ENCODE measurements at regions not wholly inside any gene's neighbourhood (a gene's known extent, or its start where the extent isn't known, plus 50 kb on each side); places are given as distances from the start of the nearest gene placed in this dataset.

- H3K27ac ChIP-seq = peak overlapping the region in 14 of 21 experiments; percentile 4 to 67 (median 44)
- H3K4me3 ChIP-seq = no peak overlapping the region
Observed at GRCh38 chr14:98949051-98949450, 322.9 kb downstream of the BCL11B start.

DNA sequence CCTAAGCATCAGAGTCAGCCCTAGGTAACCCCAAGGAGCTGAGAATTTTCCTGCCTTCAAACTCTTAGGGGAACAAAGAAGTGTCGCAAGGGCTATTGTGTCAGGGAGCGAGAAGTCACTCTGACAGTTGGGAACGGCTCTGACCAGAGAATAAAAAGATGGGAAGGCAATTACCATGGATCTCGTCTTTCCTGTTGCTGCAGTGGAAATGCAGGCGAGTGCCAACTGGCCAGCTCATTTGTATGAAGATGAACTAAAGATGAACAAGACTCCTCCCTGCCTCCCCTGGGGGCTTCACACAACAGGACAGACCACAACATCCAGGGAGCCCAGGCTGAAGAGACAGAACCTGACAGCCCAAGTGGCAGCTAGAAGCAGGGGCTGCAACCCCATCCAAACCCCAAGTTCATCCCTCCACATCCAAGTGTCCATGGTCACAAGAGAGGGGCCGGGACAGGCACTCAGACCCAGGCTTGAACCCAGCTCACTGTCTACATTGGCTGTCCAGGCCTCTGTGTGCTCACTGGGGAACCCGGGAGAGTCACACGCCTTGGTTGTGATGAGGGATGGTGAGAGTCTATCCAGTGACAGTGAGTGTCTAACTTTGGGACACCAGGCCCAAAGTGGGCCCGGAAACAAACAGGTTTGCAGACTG, 322.4 kb downstream of the BCL11B start:
- Histone ChIP-seq H3K4me3 (no peak overlapping the region), H3K27ac (peak overlapping the region in 18 of 21 experiments; percentile 1 to 67 (median 40))

DNA sequence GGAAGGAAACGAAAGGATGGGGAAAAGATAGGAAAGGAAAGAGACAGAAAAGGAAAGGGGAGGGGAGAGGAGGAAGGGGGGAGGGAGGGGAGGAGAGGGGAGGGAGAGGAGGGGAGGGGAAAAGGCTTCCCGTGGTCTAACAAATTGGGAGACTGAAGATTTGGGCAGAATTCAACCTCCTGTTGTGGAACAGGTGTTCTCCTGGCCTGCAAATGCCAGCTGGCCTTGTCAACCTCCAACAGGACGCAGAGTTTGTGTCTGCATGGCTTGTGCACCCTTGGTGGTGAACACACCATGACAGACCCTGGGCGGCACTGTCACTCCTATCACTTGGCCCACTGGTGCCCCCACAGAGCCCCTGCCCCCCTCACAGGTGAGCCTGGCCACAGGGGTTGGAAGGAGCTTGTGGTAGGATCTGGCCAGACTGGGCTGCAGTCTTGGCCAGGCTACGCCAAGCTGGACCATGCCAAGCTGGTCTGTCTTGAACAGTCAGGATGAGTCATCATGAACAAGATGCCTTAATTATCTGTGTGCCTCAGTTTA, 321.6 kb downstream of the BCL11B start:
- peak overlapping the region in 4 of 21 experiments; percentile 7 to 65 (median 46) for H3K27ac ChIP-seq
- no peak overlapping the region for H3K4me3 ChIP-seq

DNA sequence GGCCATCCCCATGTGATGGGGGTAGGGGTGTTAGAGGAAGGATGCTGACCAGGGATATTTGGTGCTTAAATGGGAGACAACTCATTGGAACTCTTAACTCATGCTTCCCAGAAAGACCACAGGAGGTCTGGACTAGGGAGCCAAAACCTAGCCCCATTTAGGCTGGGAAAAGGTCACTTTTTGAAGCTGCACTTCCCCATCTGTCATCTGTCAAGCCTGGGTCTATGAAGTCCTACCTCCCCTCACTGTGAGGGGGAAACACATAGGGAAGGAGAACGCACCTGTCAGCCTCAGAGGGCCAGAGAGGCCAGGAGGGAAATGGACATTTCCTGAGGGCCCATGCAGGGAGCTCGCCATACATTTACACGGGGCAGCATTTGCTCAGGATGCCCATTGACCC, 321.0 kb downstream of the BCL11B start:
- no peak overlapping the region for H3K27ac ChIP-seq
- H3K4me3 ChIP-seq = no peak overlapping the region

- H3K27ac ChIP-seq = no peak overlapping the region
- H3K4me3 ChIP-seq = no peak overlapping the region
Observed at GRCh38 chr14:98951521-98952152, 320.4 kb downstream of the BCL11B start.

GRCh38 chr14:98952593-98953350, 319.2 kb downstream of the BCL11B start:
- peak overlapping the region in 13 of 21 experiments; percentile 19 to 77 (median 54) for H3K27ac ChIP-seq
- H3K4me3 ChIP-seq = no peak overlapping the region

- Histone ChIP-seq H3K27ac (peak overlapping the region in 18 of 21 experiments; percentile 22 to 77 (median 56)), H3K4me3 (no peak overlapping the region)
Observed at GRCh38 chr14:98953551-98954348, 318.2 kb downstream of the BCL11B start.

DNA sequence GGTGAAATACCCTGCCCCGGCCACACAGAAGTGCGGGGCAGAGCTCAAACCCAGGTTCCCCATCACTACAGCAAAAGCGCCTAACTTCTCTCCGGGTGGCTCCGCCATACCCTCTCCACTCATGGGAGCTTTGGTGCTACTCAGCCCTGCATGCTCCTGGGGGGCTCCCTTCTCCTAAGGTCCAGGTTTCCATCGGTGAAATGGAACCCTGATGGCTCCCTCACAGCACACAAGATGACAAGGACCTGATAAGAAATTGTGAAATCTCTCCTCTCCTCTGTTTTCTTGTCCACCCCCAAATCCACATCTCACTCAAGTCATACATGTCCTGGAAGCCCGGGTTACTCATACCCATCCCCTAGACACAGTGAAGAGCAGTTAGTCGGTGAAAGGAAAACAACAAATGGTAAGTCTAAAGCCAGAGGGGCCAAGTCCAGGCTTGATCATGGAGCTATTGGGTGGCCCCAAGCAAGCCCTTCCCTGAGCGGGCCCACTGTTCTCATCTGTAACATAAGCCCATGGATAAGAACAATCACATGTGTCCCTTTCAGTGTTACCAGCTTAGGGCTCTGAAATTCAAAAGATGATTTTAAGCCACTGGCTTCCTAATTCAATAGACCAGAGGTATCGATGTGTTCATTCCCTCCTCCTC, 317.5 kb downstream of the BCL11B start:
- H3K4me3 ChIP-seq = no peak overlapping the region
- H3K27ac ChIP-seq = peak overlapping the region in 11 of 21 experiments; percentile 2 to 77 (median 54)

- Histone ChIP-seq H3K4me3 (no peak overlapping the region), H3K27ac (peak overlapping the region in 1 of 21 experiments; percentile 86)
Observed at GRCh38 chr14:98955036-98955740, 316.8 kb downstream of the BCL11B start.

DNA sequence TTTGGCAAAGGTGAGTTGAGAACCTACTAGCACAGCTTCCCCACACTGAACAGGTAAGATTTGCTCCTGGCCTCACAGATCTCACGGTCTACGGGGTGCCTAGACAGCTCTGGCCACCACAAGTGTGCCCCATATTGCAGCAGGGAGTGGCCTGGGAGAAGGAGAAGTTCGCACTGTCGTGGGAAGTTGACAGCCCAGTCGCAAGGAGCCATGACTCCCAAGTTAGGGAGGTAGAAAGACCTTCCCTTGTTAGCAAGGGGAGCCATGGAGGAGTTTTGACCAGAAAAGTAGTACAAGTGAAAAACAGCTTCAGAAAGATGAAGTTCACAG, 316.3 kb downstream of the BCL11B start:
- Histone ChIP-seq H3K4me3 (no peak overlapping the region), H3K27ac (peak overlapping the region in 3 of 21 experiments; percentile 29 to 86 (median 69))

GRCh38 chr14:98956181-98956580, 315.8 kb downstream of the BCL11B start:
- no peak overlapping the region for H3K4me3 ChIP-seq
- H3K27ac ChIP-seq = peak overlapping the region in 7 of 21 experiments; percentile 10 to 86 (median 60)

DNA sequence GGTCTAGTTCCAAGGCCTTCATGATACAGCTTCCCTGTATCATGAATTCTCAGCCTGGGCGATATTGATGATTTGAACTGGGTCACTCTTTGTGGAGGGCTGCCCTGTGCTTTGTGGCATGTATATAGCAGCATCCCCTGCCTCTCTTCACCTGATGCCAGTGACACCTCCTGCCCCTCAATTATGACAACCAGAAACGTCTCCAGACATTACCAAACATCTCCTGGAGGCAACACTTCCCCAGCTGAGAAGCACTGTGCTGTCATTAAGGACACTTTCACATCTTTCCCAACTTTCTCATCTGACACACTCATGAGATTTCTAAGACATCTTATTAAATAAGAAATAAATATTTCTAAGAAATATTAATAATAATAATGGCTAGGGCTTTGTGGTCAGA, 315.3 kb downstream of the BCL11B start:
- Histone ChIP-seq H3K27ac (peak overlapping the region in 10 of 21 experiments; percentile 10 to 86 (median 60)), H3K4me3 (no peak overlapping the region)

DNA sequence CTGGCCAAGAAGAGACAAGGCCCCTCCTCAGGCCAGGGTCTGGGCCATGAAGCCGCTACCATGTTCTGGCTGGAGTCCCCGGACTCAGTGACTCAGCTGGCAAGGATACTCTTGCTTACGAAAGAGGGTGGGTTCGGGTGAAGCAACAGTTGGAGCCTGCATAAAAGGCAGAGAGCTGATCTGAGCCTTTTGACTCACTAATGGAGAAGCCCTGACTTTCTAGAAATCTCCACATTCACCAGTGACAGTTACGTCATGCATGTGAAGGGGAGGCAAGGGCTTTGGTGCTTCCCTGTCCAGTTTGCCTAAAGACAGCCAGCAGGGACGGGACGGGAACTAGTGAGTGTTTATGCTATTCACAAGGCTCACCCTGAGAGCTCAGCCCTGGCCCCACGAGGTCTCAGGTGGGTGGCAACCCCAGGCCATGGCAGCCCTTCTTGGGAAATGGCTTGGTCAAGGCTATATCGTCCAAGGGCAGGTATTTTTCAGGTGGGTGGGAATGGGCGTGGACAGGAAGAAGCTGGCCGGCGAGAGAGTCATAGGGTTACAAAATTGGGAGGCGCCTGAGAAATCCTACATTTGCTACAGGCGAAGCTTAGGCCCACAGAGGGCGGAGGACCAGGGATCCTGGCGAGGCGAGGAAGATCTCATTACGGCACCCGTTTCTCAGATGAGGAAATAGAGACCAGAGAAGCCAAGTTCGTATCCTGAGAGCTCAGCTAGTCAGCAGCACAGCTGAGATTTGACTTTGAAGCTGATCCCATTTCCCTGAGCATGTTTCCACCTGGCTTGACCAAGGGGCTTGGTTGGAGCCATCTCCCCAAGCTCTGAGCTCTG, 314.6 kb downstream of the BCL11B start:
- Histone ChIP-seq H3K27ac (peak overlapping the region in 16 of 21 experiments; percentile 34 to 86 (median 60)), H3K4me3 (no peak overlapping the region)

GRCh38 chr14:98958048-98958631, 313.9 kb downstream of the BCL11B start:
- peak overlapping the region in 15 of 21 experiments; percentile 39 to 86 (median 61) for H3K27ac ChIP-seq
- no peak overlapping the region for H3K4me3 ChIP-seq

- no peak overlapping the region for H3K4me3 ChIP-seq
- H3K27ac ChIP-seq = peak overlapping the region in 4 of 21 experiments; percentile 45 to 82 (median 54)
Observed at GRCh38 chr14:98958632-98959031, 313.4 kb downstream of the BCL11B start.

DNA sequence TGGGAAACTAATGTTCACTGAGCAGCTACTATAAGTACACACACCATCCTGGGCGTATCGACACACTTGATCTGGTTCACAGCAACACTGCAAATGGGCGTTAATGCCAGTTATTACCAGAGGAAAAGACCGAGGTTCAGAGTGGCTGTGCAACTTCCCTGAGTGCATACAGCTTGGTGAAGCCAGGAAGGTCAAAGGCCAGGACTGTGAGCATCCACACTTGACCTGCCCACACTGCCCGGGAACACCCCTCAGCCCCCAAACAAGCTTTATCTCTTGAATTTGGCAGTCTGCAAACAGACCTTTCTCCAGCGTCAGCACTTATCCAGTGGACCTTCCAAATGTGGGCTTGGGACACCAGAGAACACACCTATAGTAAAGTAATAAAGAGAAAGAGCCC, 312.6 kb downstream of the BCL11B start:
- Histone ChIP-seq H3K27ac (peak overlapping the region in 2 of 21 experiments; percentile 31 to 41), H3K4me3 (no peak overlapping the region)

DNA sequence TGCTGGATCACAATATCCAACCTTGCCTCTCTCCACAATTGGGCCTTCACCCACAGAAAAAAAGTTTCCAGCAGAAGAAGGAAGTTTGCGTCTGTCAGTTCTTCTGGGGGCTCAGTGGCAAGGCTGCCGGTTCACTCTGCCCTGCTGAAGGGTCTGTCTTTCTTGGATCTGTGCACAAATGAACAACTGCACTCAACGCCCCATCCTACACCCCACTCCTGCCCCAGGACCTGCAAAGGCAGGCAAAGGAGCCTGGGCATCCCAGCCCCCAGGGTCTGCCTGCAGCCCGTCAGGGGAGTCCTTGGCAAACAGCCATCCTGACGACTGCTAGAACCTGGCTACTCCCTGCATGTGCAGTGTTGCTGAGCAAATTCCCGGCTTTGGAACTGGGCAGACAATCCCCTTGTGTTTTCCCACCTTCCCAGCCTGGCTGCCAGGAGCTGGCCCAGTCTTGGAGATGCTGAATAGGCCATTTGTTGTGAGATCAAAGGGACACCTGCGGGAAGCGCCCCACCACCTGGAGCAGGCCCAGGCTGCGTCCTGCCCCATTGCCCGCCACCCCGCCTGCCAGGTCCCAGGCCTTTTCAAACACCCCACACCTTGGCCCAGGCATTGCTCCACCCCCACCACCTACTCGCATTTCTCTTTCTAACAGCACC, 311.9 kb downstream of the BCL11B start:
- Histone ChIP-seq H3K4me3 (no peak overlapping the region), H3K27ac (peak overlapping the region in 3 of 21 experiments; percentile 31 to 41 (median 35))

Data from skin epidermis (tissue), 12 donors.